Mesenchymal stem cell (in vitro differentiated cells and primary cell): ENCODE measurements at regions not wholly inside any gene's neighbourhood (a gene's known extent, or its start where the extent isn't known, plus 50 kb on each side); places are given as distances from the start of the nearest gene placed in this dataset.

Experiments
- DNase-seq: peaks from one replicate; pipeline ENCODE4 v3.0.0-alpha.2; 2013
- H2AFZ ChIP-seq: one replicate; pipeline ENCODE4 v1.6.1; 2013; ENCODE audit warnings: low read depth, mild to moderate bottlenecking, control low read depth, inconsistent platforms, low read length, moderate library complexity
- H2AK5ac ChIP-seq: 2 replicates; pipeline ENCODE4 v1.6.1; 2013; ENCODE audit warnings: low read length, moderate library complexity, mild to moderate bottlenecking, inconsistent platforms; ENCODE audit not compliant: severe bottlenecking
- H2BK120ac ChIP-seq: one replicate; pipeline ENCODE4 v1.6.1; 2013; ENCODE audit warnings: low read depth, mild to moderate bottlenecking, inconsistent platforms, low read length, moderate library complexity
- H2BK12ac ChIP-seq, 2 experiments: one replicate each; pipeline ENCODE4 v1.6.1; 2013; ENCODE audit warnings: inconsistent platforms in 2 of 2, low read length in 2 of 2, mild to moderate bottlenecking in 2 of 2, moderate library complexity in 2 of 2, control low read depth in 1 of 2
- H2BK15ac ChIP-seq: one replicate; pipeline ENCODE4 v1.6.1; 2013; ENCODE audit warnings: mild to moderate bottlenecking, low read depth, inconsistent platforms; ENCODE audit not compliant: poor library complexity, severe bottlenecking
- H2BK5ac ChIP-seq: 2 replicates; pipeline ENCODE4 v1.6.1; 2013; ENCODE audit warnings: low read depth, mild to moderate bottlenecking, low read length, control low read depth, inconsistent platforms; ENCODE audit not compliant: poor library complexity, severe bottlenecking
- H3K14ac ChIP-seq, 2 experiments: one replicate each; pipeline ENCODE4 v1.6.1; 2013; ENCODE audit warnings: inconsistent platforms in 2 of 2, low read length in 2 of 2, control low read depth in 1 of 2, mild to moderate bottlenecking in 1 of 2, moderate library complexity in 1 of 2
- H3K18ac ChIP-seq, 2 experiments: one replicate each; pipeline ENCODE4 v1.6.1; 2013; ENCODE audit warnings: inconsistent platforms in 2 of 2, low read length in 2 of 2, control low read depth in 1 of 2, low read depth in 1 of 2, mild to moderate bottlenecking in 1 of 2
- H3K23ac ChIP-seq, 2 experiments: one replicate each; pipeline ENCODE4 v1.6.1; 2013; ENCODE audit warnings: inconsistent platforms in 2 of 2, low read length in 2 of 2, mild to moderate bottlenecking in 2 of 2, moderate library complexity in 2 of 2, control low read depth in 1 of 2
- H3K27ac ChIP-seq: 2 replicates; pipeline ENCODE4 v1.5.1; 2013; ENCODE audit warnings: mild to moderate bottlenecking, moderate library complexity, low read length, control low read depth, inconsistent platforms; ENCODE audit not compliant: poor library complexity, severe bottlenecking
- H3K27me3 ChIP-seq, 2 experiments: 2 replicates each; pipeline versions ENCODE4 v1.6.1 to v1.7.0; 2013; ENCODE audit warnings: low read length in 2 of 2, mild to moderate bottlenecking in 2 of 2, moderate library complexity in 2 of 2, control low read depth in 1 of 2, inconsistent platforms in 1 of 2; ENCODE audit not compliant: control insufficient read depth in 1 of 2, insufficient read depth in 1 of 2
- H3K36me3 ChIP-seq, 2 experiments: 2 replicates each; pipeline versions ENCODE4 v1.6.1 to v1.7.0; 2013; ENCODE audit warnings: low read length in 2 of 2, control low read depth in 1 of 2, inconsistent platforms in 1 of 2, low read depth in 1 of 2, mild to moderate bottlenecking in 1 of 2; ENCODE audit not compliant: insufficient read depth in 2 of 2, control insufficient read depth in 1 of 2
- H3K4ac ChIP-seq, 2 experiments: one replicate each; pipeline ENCODE4 v1.6.1; 2013; ENCODE audit warnings: inconsistent platforms in 2 of 2, low read length in 2 of 2, mild to moderate bottlenecking in 2 of 2, moderate library complexity in 2 of 2, control low read depth in 1 of 2, low read depth in 1 of 2
- H3K4me1 ChIP-seq: 2 replicates; pipeline ENCODE4 v1.6.1; 2013; ENCODE audit warnings: low read depth, low read length, control low read depth; ENCODE audit not compliant: control insufficient read depth, insufficient read depth
- H3K4me2 ChIP-seq: 2 replicates; pipeline ENCODE4 v1.6.1; 2013; ENCODE audit warnings: low read length, mild to moderate bottlenecking, inconsistent platforms; ENCODE audit not compliant: poor library complexity, severe bottlenecking
- H3K4me3 ChIP-seq, 2 experiments: 2 replicates each; pipeline versions ENCODE4 v1.5.1 to v1.7.0; 2013; ENCODE audit warnings: low read length in 2 of 2, mild to moderate bottlenecking in 2 of 2, control low read depth in 1 of 2, low read depth in 1 of 2; ENCODE audit not compliant: insufficient read depth in 1 of 2
- H3K79me1 ChIP-seq: replicated peaks from 2 replicates; pipeline ENCODE4 v1.6.1; 2013; ENCODE audit warnings: mild to moderate bottlenecking, control low read depth, low read length, inconsistent platforms; ENCODE audit not compliant: poor library complexity, severe bottlenecking
- H3K9ac ChIP-seq: 2 replicates; pipeline ENCODE4 v1.7.0; 2013; ENCODE audit warnings: mild to moderate bottlenecking, low read length, moderate library complexity
- H3K9me3 ChIP-seq: 2 replicates; pipeline ENCODE4 v1.7.0; 2013; ENCODE audit warnings: mild to moderate bottlenecking, low read length; ENCODE audit not compliant: control insufficient read depth
- H4K8ac ChIP-seq: one replicate; pipeline ENCODE4 v1.6.1; 2013; ENCODE audit warnings: inconsistent platforms, mild to moderate bottlenecking, low read length, moderate library complexity
- H4K91ac ChIP-seq: one replicate; pipeline ENCODE4 v1.6.1; 2013; ENCODE audit warnings: mild to moderate bottlenecking, low read length, inconsistent platforms
- WGBS: methylation state at CpG from one replicate; pipeline ENCODE4 v1.1.7; 2013; ENCODE audit warnings: mixed read lengths; 5-methylcytosine and 5-hydroxymethylcytosine counted together

- Histone ChIP-seq H3K36me3 (no peaks in the 10 kb centered on the region), H3K27ac (peak overlapping the region; percentile 27), H3K4me1 (peaks cover 8% of the 10 kb centered on the region), H3K9ac (no peak overlapping the region), H3K4ac (peak overlapping the region; percentile 20 to 73), H2BK15ac (no peak overlapping the region), H4K8ac (peak overlapping the region; percentile 82), H2AFZ (peak overlapping the region; percentile 20), H3K4me2 (no peak overlapping the region), H3K79me1 (no peaks in the 10 kb centered on the region), H3K9me3 (peaks cover 5% of the 10 kb centered on the region), H3K18ac (peak overlapping the region; percentile 34 to 83), H3K4me3 (no peak overlapping the region), H2BK120ac (no peak overlapping the region), H3K27me3 (no peaks in the 10 kb centered on the region), H2BK5ac (peak overlapping the region; percentile 22), H3K14ac (no peak overlapping the region), H2BK12ac (no peak overlapping the region), H2AK5ac (no peak overlapping the region), H4K91ac (peak overlapping the region; percentile 75), H3K23ac (no peak overlapping the region)
- whole genome bisulfite sequencing: 32% methylated on average over 11 of the region's 12 CpGs
- peak; percentile 34 for DNase-seq
Measured at GRCh38 chr6:7042056-7042653, 65.6 kb upstream of the RREB1 start.

GRCh38 chr6:7042654-7043545, 64.9 kb upstream of the RREB1 start:
- Histone ChIP-seq H2AK5ac (no peak overlapping the region), H3K4ac (peak overlapping the region in 1 of 2 experiments; percentile 20), H3K4me3 (no peak overlapping the region), H2BK12ac (peak overlapping the region; percentile 21 to 37), H2BK15ac (no peak overlapping the region), H3K18ac (peak overlapping the region; percentile 34 to 82), H2BK120ac (no peak overlapping the region), H3K79me1 (no peaks in the 10 kb centered on the region), H3K4me2 (no peak overlapping the region), H3K9ac (no peak overlapping the region), H4K8ac (peak overlapping the region; percentile 81), H3K27ac (peak overlapping the region; percentile 27), H4K91ac (peak overlapping the region; percentile 75), H3K23ac (no peak overlapping the region), H2AFZ (peak overlapping the region; percentile 20), H3K27me3 (no peaks in the 10 kb centered on the region), H3K4me1 (peaks cover 8% of the 10 kb centered on the region), H3K36me3 (no peaks in the 10 kb centered on the region), H3K14ac (no peak overlapping the region), H2BK5ac (peak overlapping the region; percentile 22), H3K9me3 (no peaks in the 10 kb centered on the region)
- WGBS: 65% methylated on average over 9 of the region's 11 CpGs
- peak; percentile 34 for DNase-seq

- Histone ChIP-seq H2AFZ (no peak overlapping the region), H3K4me1 (peaks cover 8% of the 10 kb centered on the region), H2BK15ac (no peak overlapping the region), H3K18ac (no peak overlapping the region), H3K27me3 (no peaks in the 10 kb centered on the region), H3K4me3 (no peak overlapping the region), H3K14ac (no peak overlapping the region), H3K4ac (no peak overlapping the region), H3K36me3 (no peaks in the 10 kb centered on the region), H3K4me2 (no peak overlapping the region), H3K79me1 (no peaks in the 10 kb centered on the region), H3K27ac (no peak overlapping the region), H2AK5ac (no peak overlapping the region), H2BK120ac (no peak overlapping the region), H3K23ac (no peak overlapping the region), H3K9me3 (no peaks in the 10 kb centered on the region), H2BK5ac (no peak overlapping the region), H2BK12ac (no peak overlapping the region), H4K8ac (no peak overlapping the region), H4K91ac (no peak overlapping the region), H3K9ac (no peak overlapping the region)
- WGBS: 95% methylated on average over 4 of the region's 4 CpGs
- no peak for DNase-seq
Measured at GRCh38 chr6:7045331-7045730, 62.4 kb upstream of the RREB1 start.

DNA sequence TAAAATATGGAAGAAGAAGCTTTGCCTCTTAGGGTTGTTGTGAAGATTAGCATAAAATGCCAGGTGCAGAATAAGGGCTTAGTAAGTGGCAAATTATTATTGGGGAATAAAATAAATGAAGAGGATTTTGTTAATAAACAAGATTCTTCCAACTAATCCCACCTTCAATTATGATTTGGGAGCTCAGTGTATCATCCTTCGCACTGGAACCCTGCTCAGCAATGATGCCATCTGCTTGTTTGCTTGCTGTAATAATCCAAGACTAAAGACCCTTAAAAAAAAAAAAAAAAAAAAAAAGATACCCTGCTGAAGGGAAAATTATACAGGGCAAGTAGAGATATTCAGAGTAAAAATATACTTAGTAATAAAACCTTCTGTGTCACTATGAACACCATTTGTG, 62.0 kb upstream of the RREB1 start:
- Histone ChIP-seq H3K27me3 (no peaks in the 10 kb centered on the region), H3K4me1 (peaks cover 8% of the 10 kb centered on the region), H4K91ac (no peak overlapping the region), H3K4me2 (no peak overlapping the region), H3K27ac (no peak overlapping the region), H3K79me1 (no peaks in the 10 kb centered on the region), H3K4ac (no peak overlapping the region), H3K36me3 (no peaks in the 10 kb centered on the region), H3K9me3 (no peaks in the 10 kb centered on the region), H4K8ac (no peak overlapping the region), H3K18ac (no peak overlapping the region), H2AK5ac (no peak overlapping the region), H3K4me3 (no peak overlapping the region), H3K9ac (no peak overlapping the region), H3K14ac (no peak overlapping the region), H2AFZ (no peak overlapping the region), H2BK15ac (no peak overlapping the region), H2BK12ac (no peak overlapping the region), H2BK120ac (no peak overlapping the region), H3K23ac (no peak overlapping the region), H2BK5ac (no peak overlapping the region)
- no CpG with 5 or more reads among the region's 1 CpG for WGBS
- no peak for DNase-seq
